Fibroblast of lung (primary cell): ENCODE measurements at regions not wholly inside any gene's neighbourhood (a gene's known extent, or its start where the extent isn't known, plus 50 kb on each side); places are given as distances from the start of the nearest gene placed in this dataset.

ENCODE experiments used
- DNase-seq, 2 donors: peaks; one replicate each; pipeline versions ENCODE4 v3.0.0 to v3.0.0-alpha.2; 2010; ENCODE audit warnings: low read depth in 2 of 2
- H2AFZ ChIP-seq: 2 replicates; pipeline ENCODE4 v1.5.1; 2012; ENCODE audit warnings: low read length, control low read depth, inconsistent platforms
- H3K27ac ChIP-seq: 2 replicates; pipeline ENCODE4 v1.5.1; 2011; ENCODE audit warnings: low read length, control low read depth; ENCODE audit not compliant: insufficient read depth
- H3K27me3 ChIP-seq: 2 replicates; pipeline ENCODE4 v1.5.1; 2011; ENCODE audit warnings: mild to moderate bottlenecking, low read length; ENCODE audit not compliant: control insufficient read depth, insufficient read depth
- H3K36me3 ChIP-seq: 2 replicates; pipeline ENCODE4 v1.5.1; 2011; ENCODE audit warnings: low read length; ENCODE audit not compliant: control insufficient read depth, insufficient read depth
- H3K4me1 ChIP-seq: 2 replicates; pipeline ENCODE4 v1.5.1; 2011; ENCODE audit warnings: low read length; ENCODE audit not compliant: control insufficient read depth, insufficient read depth; ENCODE audit errors: extremely low read depth
- H3K4me2 ChIP-seq: 2 replicates; pipeline ENCODE4 v1.5.1; 2011; ENCODE audit warnings: low read length, control low read depth; ENCODE audit not compliant: insufficient read depth; ENCODE audit errors: extremely low read depth
- H3K4me3 ChIP-seq, 4 experiments: fragments of 200-600 bp in 1 of 4; sonication (generic) in 1 of 4; replicated peaks in 1 of 4; 2 replicates each; pipeline ENCODE4 v1.5.1; 2011 to 2016; ENCODE audit warnings: low read length in 4 of 4, low read depth in 3 of 4, mild to moderate bottlenecking in 3 of 4, control low read depth in 2 of 4, inconsistent platforms in 1 of 4, mixed read lengths in 1 of 4; ENCODE audit not compliant: insufficient read depth in 1 of 4; ENCODE audit errors: control extremely low read depth in 1 of 4
- H3K79me2 ChIP-seq: 2 replicates; pipeline ENCODE4 v1.5.1; 2012; ENCODE audit warnings: mild to moderate bottlenecking, low read length, inconsistent platforms; ENCODE audit not compliant: control insufficient read depth, insufficient read depth
- H3K9ac ChIP-seq: 2 replicates; pipeline ENCODE4 v1.5.1; 2011; ENCODE audit warnings: mild to moderate bottlenecking, low read length, control low read depth; ENCODE audit not compliant: insufficient read depth
- H3K9me3 ChIP-seq: 2 replicates; pipeline ENCODE4 v1.5.1; 2012; ENCODE audit warnings: low read depth, low read length; ENCODE audit not compliant: control insufficient read depth, insufficient read depth
- H4K20me1 ChIP-seq: 2 replicates; pipeline ENCODE4 v1.5.1; 2011; ENCODE audit warnings: low read length; ENCODE audit not compliant: control insufficient read depth, insufficient read depth; ENCODE audit errors: extremely low read depth
- EZH2 ChIP-seq: IDR thresholded peaks from 2 replicates; pipeline ENCODE4 v1.5.1; 2012; ENCODE audit warnings: low read length, control low read depth, mild to moderate bottlenecking; ENCODE audit errors: missing control alignments
- TF ChIP-seq, protein P1 (sequence below), 2 donors: IDR thresholded peaks in 1 of 2; conservative IDR thresholded peaks in 1 of 2; 1 replicate in 1 of 2; 2 replicates in 1 of 2; pipeline ENCODE4 v1.5.1; 2011 to 2012; ENCODE audit warnings: low read length in 2 of 2, control low read depth in 1 of 2, inconsistent platforms in 1 of 2, low read depth in 1 of 2, mild to moderate bottlenecking in 1 of 2

DNA sequence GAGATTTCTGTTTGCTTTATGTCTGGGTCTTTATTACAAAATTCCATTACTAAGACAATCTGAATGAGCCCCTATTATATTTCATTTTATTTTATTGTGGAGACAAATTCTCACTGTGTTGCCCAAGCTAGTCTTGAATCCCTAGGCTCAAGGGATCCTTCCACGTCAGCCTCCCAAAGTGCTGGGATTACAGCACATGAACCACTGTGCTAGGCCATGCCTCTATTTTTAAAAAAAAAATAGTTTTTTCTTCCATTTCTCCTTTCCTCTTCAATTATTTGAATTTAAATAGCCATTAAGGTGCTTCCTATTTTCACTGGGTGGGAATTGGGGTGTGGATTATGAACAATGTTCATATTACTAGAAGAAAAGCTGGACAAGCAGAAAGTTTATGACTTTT is 1587.4 kb downstream of the GRIK2 start:
- Histone ChIP-seq H3K4me3 (no peak overlapping the region), H2AFZ (no peak overlapping the region), H3K9ac (no peak overlapping the region), H3K4me1 (no peaks in the 10 kb centered on the region), H3K4me2 (no peak overlapping the region), H3K27me3 (no peaks in the 10 kb centered on the region), H3K27ac (no peak overlapping the region), H3K9me3 (no peaks in the 10 kb centered on the region), H3K79me2 (no peaks in the 10 kb centered on the region), H4K20me1 (no peaks in the 10 kb centered on the region), H3K36me3 (no peaks in the 10 kb centered on the region)
- TF ChIP-seq EZH2 = no peak
- TF ChIP-seq, protein P1, sequence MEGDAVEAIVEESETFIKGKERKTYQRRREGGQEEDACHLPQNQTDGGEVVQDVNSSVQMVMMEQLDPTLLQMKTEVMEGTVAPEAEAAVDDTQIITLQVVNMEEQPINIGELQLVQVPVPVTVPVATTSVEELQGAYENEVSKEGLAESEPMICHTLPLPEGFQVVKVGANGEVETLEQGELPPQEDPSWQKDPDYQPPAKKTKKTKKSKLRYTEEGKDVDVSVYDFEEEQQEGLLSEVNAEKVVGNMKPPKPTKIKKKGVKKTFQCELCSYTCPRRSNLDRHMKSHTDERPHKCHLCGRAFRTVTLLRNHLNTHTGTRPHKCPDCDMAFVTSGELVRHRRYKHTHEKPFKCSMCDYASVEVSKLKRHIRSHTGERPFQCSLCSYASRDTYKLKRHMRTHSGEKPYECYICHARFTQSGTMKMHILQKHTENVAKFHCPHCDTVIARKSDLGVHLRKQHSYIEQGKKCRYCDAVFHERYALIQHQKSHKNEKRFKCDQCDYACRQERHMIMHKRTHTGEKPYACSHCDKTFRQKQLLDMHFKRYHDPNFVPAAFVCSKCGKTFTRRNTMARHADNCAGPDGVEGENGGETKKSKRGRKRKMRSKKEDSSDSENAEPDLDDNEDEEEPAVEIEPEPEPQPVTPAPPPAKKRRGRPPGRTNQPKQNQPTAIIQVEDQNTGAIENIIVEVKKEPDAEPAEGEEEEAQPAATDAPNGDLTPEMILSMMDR (conservative IDR thresholded peaks at IDR 0.05 in 1 of 2, IDR thresholded peaks at IDR 0.05 in 1 of 2; ENCODE audit: low read depth in 1 of 2, low read length in 2 of 2) = no peak
- DNase-seq = no peak

DNA sequence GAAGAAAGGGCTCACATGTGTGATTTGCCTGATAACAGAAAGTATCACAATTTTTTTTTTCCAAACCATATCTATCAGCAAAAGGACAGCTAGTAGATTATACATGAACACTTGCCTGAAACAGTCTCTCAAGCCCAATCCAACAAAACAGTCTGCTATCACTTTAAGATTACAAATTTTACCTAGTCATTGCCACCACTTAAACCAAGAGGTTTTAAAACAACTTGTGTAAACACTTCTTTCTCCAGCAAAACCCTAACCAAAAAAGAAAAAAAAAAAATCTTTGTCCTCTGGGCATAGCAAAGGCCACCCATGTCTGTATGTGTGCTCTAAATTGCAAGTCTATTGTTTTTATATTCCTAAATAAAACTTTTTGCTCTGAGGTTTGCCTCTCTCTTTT is 1568.4 kb downstream of the GRIK2 start:
- no peak overlapping the region for H3K4me3 ChIP-seq
- no peaks in the 10 kb centered on the region for H3K4me1 ChIP-seq
- no peaks in the 10 kb centered on the region for H3K9me3 ChIP-seq
- DNase-seq = no peak
- no peak overlapping the region for H2AFZ ChIP-seq
- no peak overlapping the region for H3K9ac ChIP-seq
- H4K20me1 ChIP-seq = no peaks in the 10 kb centered on the region
- no peak overlapping the region for H3K27ac ChIP-seq
- no peaks in the 10 kb centered on the region for H3K27me3 ChIP-seq
- H3K36me3 ChIP-seq = no peaks in the 10 kb centered on the region
- no peak for TF ChIP-seq EZH2
- TF ChIP-seq, protein P1 (conservative IDR thresholded peaks at IDR 0.05 in 1 of 2, IDR thresholded peaks at IDR 0.05 in 1 of 2; ENCODE audit: low read depth in 1 of 2, low read length in 2 of 2) = no peak
- H3K79me2 ChIP-seq = no peaks in the 10 kb centered on the region
- no peak overlapping the region for H3K4me2 ChIP-seq

DNA sequence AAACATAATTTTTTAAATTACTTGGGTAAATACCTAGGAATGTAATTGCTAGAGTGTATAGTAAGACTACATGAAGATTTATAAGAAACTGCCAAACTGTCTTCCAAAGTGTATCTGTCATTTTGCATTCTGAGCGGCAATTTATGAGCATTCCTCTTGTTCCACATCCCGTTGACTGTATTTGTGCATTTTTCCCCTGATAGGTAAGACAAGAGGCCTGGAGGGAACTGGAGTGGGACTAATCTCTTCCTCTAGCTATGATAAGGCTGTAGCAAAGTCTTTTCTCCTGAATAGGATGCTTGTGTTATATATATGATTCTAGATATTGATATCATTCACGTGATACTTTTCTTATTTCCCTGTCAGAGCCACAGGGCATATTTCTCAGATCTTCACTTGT is 1557.5 kb downstream of the GRIK2 start:
- H3K4me2 ChIP-seq = no peak overlapping the region
- no peak for TF ChIP-seq EZH2
- TF ChIP-seq, protein P1 (conservative IDR thresholded peaks at IDR 0.05 in 1 of 2, IDR thresholded peaks at IDR 0.05 in 1 of 2; ENCODE audit: low read depth in 1 of 2, low read length in 2 of 2) = no peak
- DNase-seq = no peak

More for the DNA sequence above, 1557.5 kb downstream of the GRIK2 start:
- Histone ChIP-seq H2AFZ (no peak overlapping the region), H3K27me3 (no peaks in the 10 kb centered on the region), H3K9ac (no peak overlapping the region), H3K9me3 (no peaks in the 10 kb centered on the region), H3K4me1 (no peaks in the 10 kb centered on the region), H3K36me3 (no peaks in the 10 kb centered on the region), H4K20me1 (no peaks in the 10 kb centered on the region), H3K27ac (no peak overlapping the region), H3K4me3 (no peak overlapping the region), H3K79me2 (no peaks in the 10 kb centered on the region)
